ENCODE measurements at regions not wholly inside any gene's neighbourhood (a gene's known extent, or its start where the extent isn't known, plus 50 kb on each side); places are given as distances from the start of the nearest gene placed in this dataset.

DNA sequence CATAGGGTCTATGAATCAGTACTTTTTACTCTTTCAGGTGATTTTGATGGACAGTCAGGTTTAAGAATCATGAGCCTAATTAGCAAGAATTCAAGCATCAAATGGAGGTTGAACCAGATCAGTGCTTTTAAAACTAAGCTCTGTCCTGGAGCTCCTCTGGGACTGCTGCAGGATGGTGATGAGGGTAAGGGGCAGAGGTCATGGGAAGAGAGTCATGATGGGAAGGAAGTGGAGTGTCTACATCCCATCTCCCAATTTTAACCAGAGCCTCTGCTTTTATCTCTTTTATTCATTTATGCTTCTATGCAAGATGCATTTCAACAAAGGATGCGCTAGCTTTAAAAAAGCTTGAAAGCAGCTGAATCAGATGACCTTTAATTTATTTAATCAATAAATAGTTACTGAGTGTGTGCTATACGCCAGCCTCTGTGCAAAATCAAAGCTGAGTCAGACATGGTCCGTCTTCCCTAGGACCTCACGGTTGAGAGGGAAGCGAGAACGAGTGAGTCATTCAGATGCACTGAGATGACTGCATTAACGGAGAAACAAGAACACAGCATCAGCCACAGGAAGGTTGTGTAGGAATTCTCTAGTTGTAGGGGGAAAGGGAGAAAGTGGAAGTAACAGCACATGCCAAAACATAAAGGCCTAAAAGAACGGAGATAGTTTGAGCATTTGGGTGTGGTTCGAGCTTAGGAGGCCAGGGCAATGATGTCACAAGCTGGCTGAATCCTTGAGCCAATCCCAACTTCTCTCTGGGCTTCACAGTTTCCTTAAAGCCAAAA is 441.6 kb upstream of the BRINP1 start:
- DNase-seq, result no peak

GRCh38 chr9:119803679-119804078 is 434.4 kb upstream of the BRINP1 start:
- no peak for DNase-seq

GRCh38 chr9:119802621-119803020 is 433.4 kb upstream of the BRINP1 start:
- no peak for DNase-seq

- no peak for DNase-seq
These were observed 432.9 kb upstream of the BRINP1 start for GRCh38 chr9:119802133-119802532.

GRCh38 chr9:119801311-119801710 is 432.1 kb upstream of the BRINP1 start:
- DNase-seq, result no peak

- no peak for DNase-seq
These were observed 426.2 kb upstream of the BRINP1 start for GRCh38 chr9:119795395-119795794.

DNA sequence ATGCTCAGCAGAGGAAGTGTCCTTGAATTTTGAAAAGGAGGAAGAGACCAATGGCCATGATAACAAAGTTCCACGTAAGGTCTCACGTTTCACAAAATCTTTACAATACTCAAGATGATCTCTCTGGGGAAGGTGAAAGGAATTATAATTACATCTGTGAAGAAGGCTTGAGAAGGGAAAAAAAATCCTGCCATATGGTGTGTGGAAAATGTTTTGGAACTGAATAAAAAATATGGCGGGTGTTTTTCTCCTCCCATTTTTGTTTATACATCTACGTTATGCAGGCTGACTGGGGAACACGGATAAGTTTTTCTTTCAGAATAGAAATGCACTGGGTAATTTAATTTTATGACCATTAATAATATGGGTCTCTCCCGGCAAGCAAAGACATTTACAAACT is 425.6 kb upstream of the BRINP1 start:
- no peak for DNase-seq

GRCh38 chr9:119793218-119793617 is 424.0 kb upstream of the BRINP1 start:
- no peak for DNase-seq

GRCh38 chr9:119792242-119792641 is 423.0 kb upstream of the BRINP1 start:
- DNase-seq, result no peak

DNA sequence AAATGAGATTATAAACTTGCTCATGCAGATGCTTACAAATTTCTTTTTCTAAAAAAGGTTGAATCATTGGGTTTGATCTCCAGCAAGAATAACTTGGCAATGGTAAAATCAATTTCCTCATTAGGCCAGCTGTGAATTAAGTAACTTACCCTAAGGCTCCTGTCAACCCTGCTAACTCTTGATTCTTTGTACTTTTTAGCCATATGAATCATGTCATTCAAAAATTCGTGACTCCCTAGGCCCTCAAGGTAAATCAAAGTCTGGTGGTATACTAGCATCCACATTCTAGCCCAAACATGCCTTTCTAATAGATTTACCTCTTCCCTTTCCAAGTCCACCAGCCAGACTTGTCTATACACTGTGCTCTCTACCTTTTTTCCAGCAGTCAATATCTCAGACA is 420.8 kb upstream of the BRINP1 start:
- no peak for DNase-seq

GRCh38 chr9:119788921-119789320 is 419.7 kb upstream of the BRINP1 start:
- DNase-seq, result no peak

- DNase-seq, result no peak
These were observed 412.7 kb upstream of the BRINP1 start for GRCh38 chr9:119781886-119782285.

DNA sequence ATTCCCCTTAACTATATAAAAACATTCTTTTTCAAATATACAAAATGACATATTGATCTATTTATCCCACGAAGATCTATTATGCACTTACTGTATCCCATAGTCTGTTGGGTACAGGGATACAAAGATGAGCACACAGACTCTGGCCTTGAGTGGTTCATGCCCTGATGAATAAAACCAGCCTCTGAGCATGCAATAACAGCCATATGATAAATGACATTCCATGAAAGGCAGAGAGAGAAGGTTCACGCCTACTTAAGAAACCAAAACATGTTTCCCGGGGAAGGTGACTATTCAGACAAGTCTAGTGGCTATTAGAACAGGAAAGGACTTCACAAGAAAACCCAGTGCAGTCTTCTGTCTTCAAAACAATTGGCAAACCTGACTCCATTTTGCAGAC is 406.2 kb upstream of the BRINP1 start:
- no peak for DNase-seq

GRCh38 chr9:119773823-119774222 is 404.6 kb upstream of the BRINP1 start:
- no peak for DNase-seq

DNA sequence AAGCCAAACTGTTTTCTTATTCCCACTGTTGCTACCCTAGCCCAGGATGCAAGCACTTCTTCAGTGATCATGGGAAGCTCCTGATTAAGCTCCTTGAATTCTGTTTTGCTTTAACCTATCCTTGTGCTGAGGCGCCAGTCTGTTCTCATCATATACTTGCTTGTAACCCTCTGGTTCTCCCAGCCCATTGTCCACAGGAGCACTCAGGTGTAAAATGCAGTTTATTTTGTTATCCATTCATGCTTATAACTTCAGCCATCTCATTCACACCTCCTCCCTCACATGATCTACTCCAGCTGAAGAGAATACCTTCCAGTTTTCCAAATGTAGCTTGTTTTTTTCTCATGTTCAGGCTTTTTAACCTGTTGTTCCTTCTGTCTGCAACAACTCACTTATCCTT is 402.1 kb upstream of the BRINP1 start:
- DNase-seq, result no peak

DNA sequence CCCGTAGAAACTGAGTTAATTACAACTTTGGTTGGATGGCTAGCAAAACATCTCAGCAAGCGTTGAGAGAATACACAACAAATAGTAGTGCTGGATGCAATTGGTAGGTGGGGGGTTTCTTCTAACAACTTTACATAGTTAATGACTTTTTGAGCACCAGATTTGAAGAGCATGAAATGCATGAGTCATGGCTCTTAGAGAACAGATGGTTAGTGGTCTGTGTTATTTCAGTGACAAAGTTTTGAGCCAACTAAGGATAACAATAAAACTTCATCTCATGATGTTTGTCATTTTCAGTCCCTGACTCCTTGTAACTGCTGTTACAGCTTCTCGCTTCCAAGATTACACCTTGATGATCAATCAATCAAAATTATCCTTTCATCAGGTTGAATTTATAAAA is 399.0 kb upstream of the BRINP1 start:
- DNase-seq, result no peak

GRCh38 chr9:119765632-119766175 is 396.5 kb upstream of the BRINP1 start:
- DNase-seq, result no peak

- DNase-seq, result no peak
These were observed 394.0 kb upstream of the BRINP1 start for GRCh38 chr9:119763260-119763659.

- DNase-seq, result no peak
These were observed 392.6 kb upstream of the BRINP1 start for GRCh38 chr9:119761812-119762211.

DNA sequence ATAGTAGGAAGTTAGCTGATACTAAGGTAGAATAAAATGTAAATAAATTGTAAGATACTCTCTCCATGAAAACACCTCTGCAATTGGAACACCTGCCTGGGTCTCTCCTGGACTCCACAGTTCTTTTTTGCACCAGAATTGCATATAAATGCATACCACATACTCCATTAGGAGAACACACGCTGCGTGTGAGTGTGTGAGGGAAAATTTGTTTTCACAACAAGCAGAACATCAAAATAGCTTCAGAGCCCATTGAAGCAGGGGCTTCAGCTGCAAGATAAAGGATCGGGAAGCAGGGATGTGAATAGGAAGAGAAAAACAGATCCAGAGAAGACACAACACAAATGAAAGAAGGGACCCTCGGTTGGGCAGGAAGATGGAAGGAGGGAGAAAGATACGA is 389.8 kb upstream of the BRINP1 start:
- DNase-seq, result no peak

- DNase-seq, result no peak
These were observed 389.0 kb upstream of the BRINP1 start for GRCh38 chr9:119758241-119758640.

GRCh38 chr9:119739476-119739875 is 370.2 kb upstream of the BRINP1 start:
- DNase-seq, result no peak

DNA sequence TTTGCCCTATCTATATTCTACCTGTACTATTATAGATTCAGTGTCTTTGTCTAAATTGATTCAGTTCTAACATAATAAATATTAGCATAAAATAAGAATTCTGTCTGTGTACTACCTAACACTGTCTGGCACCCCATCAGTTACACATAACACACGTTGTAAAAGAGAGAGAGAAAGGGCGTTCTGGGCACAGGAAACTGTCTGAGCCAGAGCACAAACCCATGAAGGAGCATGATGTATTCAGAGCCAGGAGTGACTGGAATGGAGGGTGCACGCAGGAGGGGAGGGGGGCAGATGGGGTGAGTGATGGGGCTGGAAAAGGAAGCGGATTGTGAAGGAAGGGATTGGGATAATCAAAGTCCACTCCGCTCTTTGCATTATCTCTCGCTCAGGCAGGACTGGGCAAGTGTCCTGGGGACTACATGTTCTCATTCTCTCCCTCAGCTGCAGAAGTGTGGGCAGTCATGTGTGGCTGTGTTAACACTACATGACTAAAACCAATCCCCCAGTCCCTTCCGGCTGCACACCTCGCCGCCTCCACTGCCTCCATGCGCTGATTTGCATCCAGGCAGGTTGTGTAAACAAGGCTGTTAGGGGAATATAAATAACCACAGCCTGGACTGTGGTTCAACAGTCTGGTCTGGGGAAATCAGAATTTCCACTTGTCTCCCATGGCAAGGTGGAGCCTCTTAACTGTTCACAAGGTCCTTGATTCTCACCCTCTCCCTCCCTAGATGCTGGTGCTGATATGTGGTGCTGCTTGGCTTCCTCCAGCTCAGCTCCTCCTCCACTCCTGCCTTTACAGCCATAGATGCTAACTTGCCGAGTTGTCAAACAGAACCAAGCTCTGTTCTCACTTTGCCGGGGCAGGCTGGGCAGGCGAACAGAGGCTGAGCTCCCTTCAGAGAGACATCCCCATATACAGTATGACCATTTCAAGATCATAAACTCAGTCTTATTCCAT is 367.5 kb upstream of the BRINP1 start:
- no peak for DNase-seq

DNA sequence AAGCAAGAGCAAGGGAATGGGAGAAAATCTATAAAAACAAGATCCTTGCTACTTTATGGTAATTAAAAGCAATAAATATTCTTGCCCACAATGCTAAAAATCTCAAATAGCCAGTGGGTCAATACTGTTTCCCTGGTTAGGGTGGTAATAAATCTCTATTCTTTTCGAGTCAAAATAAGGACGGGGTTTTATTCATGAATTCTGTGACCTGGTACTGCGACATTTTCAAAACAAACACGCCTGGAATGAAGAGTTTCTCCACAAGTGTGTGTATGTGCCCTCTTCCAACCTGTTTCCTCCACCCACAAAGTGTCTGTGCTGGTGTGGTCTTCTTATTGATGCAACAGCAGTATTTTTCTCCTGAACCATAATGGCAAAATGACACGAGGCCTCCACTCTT is 358.8 kb upstream of the BRINP1 start:
- no peak for DNase-seq
